Loucy (cell line): ENCODE measurements at regions not wholly inside any gene's neighbourhood (a gene's known extent, or its start where the extent isn't known, plus 50 kb on each side); places are given as distances from the start of the nearest gene placed in this dataset.

Experiments used
- EZH2phosphoT487 ChIP-seq: fragments of 200-600 bp; IDR thresholded peaks from 2 replicates; pipeline ENCODE4 v1.6.1; 2018; ENCODE audit warnings: antibody characterized with exemption, mild to moderate bottlenecking, moderate library complexity, borderline replicate concordance
- TF ChIP-seq, protein P1 (sequence below): fragments of 200-600 bp; sonication (generic); conservative IDR thresholded peaks from 2 replicates; pipeline ENCODE4 v1.5.1; 2014; ENCODE audit warnings: mild to moderate bottlenecking, antibody characterized with exemption, low read length

DNA sequence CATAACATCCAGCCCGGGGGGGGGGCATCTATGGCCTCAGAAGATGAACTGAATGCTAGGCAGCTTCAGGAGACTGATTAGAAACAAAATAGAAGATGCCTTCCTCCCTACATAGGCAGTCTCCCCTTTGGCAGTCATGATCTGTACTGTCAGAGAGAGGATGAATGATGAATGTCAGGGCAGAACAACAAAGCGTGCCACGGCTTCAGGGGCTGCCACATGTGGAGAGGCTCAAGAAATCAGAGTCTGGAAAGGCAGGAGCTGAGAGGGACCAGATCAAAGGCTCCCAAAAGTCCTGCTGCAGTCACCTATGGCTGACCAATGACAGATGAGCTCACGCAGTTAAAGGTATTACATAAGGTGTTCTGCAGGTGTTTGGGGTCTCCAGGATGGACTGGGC, 180.4 kb downstream of the UACA start:
- TF ChIP-seq, protein P1, sequence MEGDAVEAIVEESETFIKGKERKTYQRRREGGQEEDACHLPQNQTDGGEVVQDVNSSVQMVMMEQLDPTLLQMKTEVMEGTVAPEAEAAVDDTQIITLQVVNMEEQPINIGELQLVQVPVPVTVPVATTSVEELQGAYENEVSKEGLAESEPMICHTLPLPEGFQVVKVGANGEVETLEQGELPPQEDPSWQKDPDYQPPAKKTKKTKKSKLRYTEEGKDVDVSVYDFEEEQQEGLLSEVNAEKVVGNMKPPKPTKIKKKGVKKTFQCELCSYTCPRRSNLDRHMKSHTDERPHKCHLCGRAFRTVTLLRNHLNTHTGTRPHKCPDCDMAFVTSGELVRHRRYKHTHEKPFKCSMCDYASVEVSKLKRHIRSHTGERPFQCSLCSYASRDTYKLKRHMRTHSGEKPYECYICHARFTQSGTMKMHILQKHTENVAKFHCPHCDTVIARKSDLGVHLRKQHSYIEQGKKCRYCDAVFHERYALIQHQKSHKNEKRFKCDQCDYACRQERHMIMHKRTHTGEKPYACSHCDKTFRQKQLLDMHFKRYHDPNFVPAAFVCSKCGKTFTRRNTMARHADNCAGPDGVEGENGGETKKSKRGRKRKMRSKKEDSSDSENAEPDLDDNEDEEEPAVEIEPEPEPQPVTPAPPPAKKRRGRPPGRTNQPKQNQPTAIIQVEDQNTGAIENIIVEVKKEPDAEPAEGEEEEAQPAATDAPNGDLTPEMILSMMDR: no peak
- TF ChIP-seq EZH2phosphoT487: no peak
